Muscle layer of duodenum (tissue), 2 donors: ENCODE measurements at regions not wholly inside any gene's neighbourhood (a gene's known extent, or its start where the extent isn't known, plus 50 kb on each side); places are given as distances from the start of the nearest gene placed in this dataset.

Experiments
- H3K27ac ChIP-seq: one replicate; pipeline ENCODE4 v1.7.0; 2013; ENCODE audit warnings: mild to moderate bottlenecking, low read length
- H3K27me3 ChIP-seq: one replicate; pipeline ENCODE4 v1.7.0; 2013; ENCODE audit warnings: low read depth, mild to moderate bottlenecking, control low read depth, low read length
- H3K36me3 ChIP-seq, 2 donors: one replicate each; pipeline ENCODE4 v1.7.0; 2013; ENCODE audit warnings: low read length in 2 of 2, control low read depth in 1 of 2, mild to moderate bottlenecking in 1 of 2; ENCODE audit not compliant: insufficient read depth in 2 of 2, control insufficient read depth in 1 of 2
- H3K4me1 ChIP-seq, 2 donors: one replicate each; pipeline ENCODE4 v1.7.0; 2013; ENCODE audit warnings: low read length in 2 of 2, mild to moderate bottlenecking in 2 of 2, control low read depth in 1 of 2, moderate library complexity in 1 of 2; ENCODE audit not compliant: insufficient read depth in 2 of 2, control insufficient read depth in 1 of 2
- H3K4me3 ChIP-seq, 2 donors: one replicate each; pipeline ENCODE4 v1.7.0; 2013; ENCODE audit warnings: low read length in 2 of 2, low read depth in 1 of 2, mild to moderate bottlenecking in 1 of 2
- H3K9me3 ChIP-seq, 2 donors: one replicate each; pipeline ENCODE4 v1.7.0; 2013; ENCODE audit warnings: low read length in 2 of 2, control low read depth in 1 of 2, mild to moderate bottlenecking in 1 of 2; ENCODE audit not compliant: control insufficient read depth in 1 of 2
- donor health status: healthy.

GRCh38 chr11:8740129-8740528, 57.5 kb downstream of the RPL27A start:
- Histone ChIP-seq H3K9me3 (no peaks in the 10 kb centered on the region), H3K36me3 (peaks cover 3 to 11% of the 10 kb centered on the region in 2 donors), H3K27me3 (no peaks in the 10 kb centered on the region), H3K4me3 (no peak overlapping the region), H3K27ac (no peak overlapping the region), H3K4me1 (peaks cover 0 to 23% of the 10 kb centered on the region in 2 donors)

- peaks cover 5 to 8% of the 10 kb centered on the region in 2 donors for H3K36me3 ChIP-seq
- no peaks in the 10 kb centered on the region for H3K9me3 ChIP-seq
- H3K27me3 ChIP-seq = no peaks in the 10 kb centered on the region
- no peak overlapping the region for H3K4me3 ChIP-seq
- H3K4me1 ChIP-seq = peaks cover 0 to 45% of the 10 kb centered on the region in 2 donors
- H3K27ac ChIP-seq = no peak overlapping the region
These were observed 61.8 kb downstream of the RPL27A start for GRCh38 chr11:8744423-8744822.

- Histone ChIP-seq H3K4me3 (no peak overlapping the region), H3K27ac (no peak overlapping the region), H3K27me3 (no peaks in the 10 kb centered on the region), H3K9me3 (no peaks in the 10 kb centered on the region), H3K36me3 (peaks cover 6 to 8% of the 10 kb centered on the region in 2 donors), H3K4me1 (peaks cover 0 to 45% of the 10 kb centered on the region in 2 donors)
These were observed 63.0 kb downstream of the RPL27A start for GRCh38 chr11:8745431-8746253.

GRCh38 chr11:8746331-8746974, 63.9 kb downstream of the RPL27A start:
- Histone ChIP-seq H3K4me1 (peaks cover 0 to 43% of the 10 kb centered on the region in 2 donors), H3K9me3 (no peaks in the 10 kb centered on the region), H3K36me3 (peaks cover 5 to 8% of the 10 kb centered on the region in 2 donors), H3K27ac (peak overlapping the region; percentile 41), H3K27me3 (no peaks in the 10 kb centered on the region), H3K4me3 (no peak overlapping the region)

- no peaks in the 10 kb centered on the region for H3K9me3 ChIP-seq
These were observed 64.6 kb downstream of the RPL27A start for GRCh38 chr11:8747173-8747572.

GRCh38 chr11:8748317-8748716, 65.7 kb downstream of the RPL27A start:
- no peaks in the 10 kb centered on the region for H3K27me3 ChIP-seq
- peaks cover 0 to 1% of the 10 kb centered on the region in 2 donors for H3K9me3 ChIP-seq
- H3K36me3 ChIP-seq = peaks cover 5 to 8% of the 10 kb centered on the region in 2 donors
- peak overlapping the region; percentile 10 for H3K27ac ChIP-seq
- H3K4me3 ChIP-seq = no peak overlapping the region
- H3K4me1 ChIP-seq = peaks cover 0 to 43% of the 10 kb centered on the region in 2 donors

More at GRCh38 chr11:8747173-8747572, 64.6 kb downstream of the RPL27A start:
- peaks cover 5 to 8% of the 10 kb centered on the region in 2 donors for H3K36me3 ChIP-seq
- no peak overlapping the region for H3K4me3 ChIP-seq
- peaks cover 0 to 43% of the 10 kb centered on the region in 2 donors for H3K4me1 ChIP-seq
- H3K27ac ChIP-seq = peak overlapping the region; percentile 41
- no peaks in the 10 kb centered on the region for H3K27me3 ChIP-seq

GRCh38 chr11:8749202-8749601, 66.6 kb downstream of the RPL27A start:
- H3K4me3 ChIP-seq = no peak overlapping the region
- H3K4me1 ChIP-seq = peaks cover 0 to 43% of the 10 kb centered on the region in 2 donors
- H3K36me3 ChIP-seq = peaks cover 5 to 8% of the 10 kb centered on the region in 2 donors
- H3K27me3 ChIP-seq = no peaks in the 10 kb centered on the region
- peak overlapping the region; percentile 10 for H3K27ac ChIP-seq
- peaks cover 0 to 3% of the 10 kb centered on the region in 2 donors for H3K9me3 ChIP-seq

GRCh38 chr11:8754241-8754640, 71.6 kb downstream of the RPL27A start:
- H3K4me3 ChIP-seq = no peak overlapping the region
- H3K36me3 ChIP-seq = peaks cover 3 to 8% of the 10 kb centered on the region in 2 donors
- no peak overlapping the region for H3K27ac ChIP-seq
- peaks cover 20 to 44% of the 10 kb centered on the region in 2 donors for H3K4me1 ChIP-seq
- H3K9me3 ChIP-seq = peaks cover 0 to 3% of the 10 kb centered on the region in 2 donors
- no peaks in the 10 kb centered on the region for H3K27me3 ChIP-seq

GRCh38 chr11:8756201-8756600, 73.6 kb downstream of the RPL27A start:
- no peak overlapping the region for H3K4me3 ChIP-seq
- peaks cover 35 to 50% of the 10 kb centered on the region in 2 donors for H3K4me1 ChIP-seq
- peak overlapping the region; percentile 64 for H3K27ac ChIP-seq
- H3K36me3 ChIP-seq = peaks cover 0 to 3% of the 10 kb centered on the region in 2 donors
- H3K27me3 ChIP-seq = no peaks in the 10 kb centered on the region
- peaks cover 0 to 3% of the 10 kb centered on the region in 2 donors for H3K9me3 ChIP-seq

GRCh38 chr11:8757047-8757446, 74.5 kb downstream of the RPL27A start:
- peak overlapping the region; percentile 64 for H3K27ac ChIP-seq
- peaks cover 43 to 54% of the 10 kb centered on the region in 2 donors for H3K4me1 ChIP-seq

GRCh38 chr11:8757533-8757932, 74.9 kb downstream of the RPL27A start:
- Histone ChIP-seq H3K9me3 (peaks cover 0 to 3% of the 10 kb centered on the region in 2 donors), H3K4me3 (no peak overlapping the region), H3K4me1 (peaks cover 45 to 54% of the 10 kb centered on the region in 2 donors), H3K36me3 (peaks cover 0 to 3% of the 10 kb centered on the region in 2 donors), H3K27me3 (no peaks in the 10 kb centered on the region), H3K27ac (peak overlapping the region; percentile 64)

More at GRCh38 chr11:8757047-8757446, 74.5 kb downstream of the RPL27A start:
- Histone ChIP-seq H3K9me3 (peaks cover 0 to 3% of the 10 kb centered on the region in 2 donors), H3K4me3 (no peak overlapping the region), H3K27me3 (no peaks in the 10 kb centered on the region), H3K36me3 (peaks cover 0 to 3% of the 10 kb centered on the region in 2 donors)
